ENCODE measurements at regions not wholly inside any gene's neighbourhood (a gene's known extent, or its start where the extent isn't known, plus 50 kb on each side); places are given as distances from the start of the nearest gene placed in this dataset.

DNA sequence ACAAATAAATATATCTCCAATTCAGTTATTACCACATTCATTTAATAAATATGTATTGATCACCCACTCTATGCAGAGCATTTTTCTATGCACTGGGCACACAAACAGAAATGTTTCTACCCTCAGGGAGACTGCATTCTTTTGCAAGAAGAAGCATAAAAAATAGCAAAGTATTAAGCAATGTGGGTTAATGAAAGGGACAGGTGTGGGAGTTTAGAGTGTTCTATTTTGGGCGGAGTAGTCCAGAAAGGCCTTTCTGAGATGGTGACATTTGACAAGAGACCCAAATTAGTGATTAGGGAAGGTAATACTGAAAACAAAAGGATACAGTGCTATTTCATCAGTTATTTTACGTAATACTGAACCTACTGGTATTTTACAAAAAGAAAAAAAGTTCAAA lies 394.3 kb upstream of the CHST9 start:
- TF ChIP-seq, protein P1, sequence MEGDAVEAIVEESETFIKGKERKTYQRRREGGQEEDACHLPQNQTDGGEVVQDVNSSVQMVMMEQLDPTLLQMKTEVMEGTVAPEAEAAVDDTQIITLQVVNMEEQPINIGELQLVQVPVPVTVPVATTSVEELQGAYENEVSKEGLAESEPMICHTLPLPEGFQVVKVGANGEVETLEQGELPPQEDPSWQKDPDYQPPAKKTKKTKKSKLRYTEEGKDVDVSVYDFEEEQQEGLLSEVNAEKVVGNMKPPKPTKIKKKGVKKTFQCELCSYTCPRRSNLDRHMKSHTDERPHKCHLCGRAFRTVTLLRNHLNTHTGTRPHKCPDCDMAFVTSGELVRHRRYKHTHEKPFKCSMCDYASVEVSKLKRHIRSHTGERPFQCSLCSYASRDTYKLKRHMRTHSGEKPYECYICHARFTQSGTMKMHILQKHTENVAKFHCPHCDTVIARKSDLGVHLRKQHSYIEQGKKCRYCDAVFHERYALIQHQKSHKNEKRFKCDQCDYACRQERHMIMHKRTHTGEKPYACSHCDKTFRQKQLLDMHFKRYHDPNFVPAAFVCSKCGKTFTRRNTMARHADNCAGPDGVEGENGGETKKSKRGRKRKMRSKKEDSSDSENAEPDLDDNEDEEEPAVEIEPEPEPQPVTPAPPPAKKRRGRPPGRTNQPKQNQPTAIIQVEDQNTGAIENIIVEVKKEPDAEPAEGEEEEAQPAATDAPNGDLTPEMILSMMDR (conservative IDR thresholded peaks at IDR 0.05) = no peak
- no peak for TF ChIP-seq EZH2 (IDR thresholded peaks at IDR 0.05; ENCODE audit: low read depth)

Data from PC-9 (cell line).